CD14-positive monocyte (primary cell): ENCODE measurements at regions not wholly inside any gene's neighbourhood (a gene's known extent, or its start where the extent isn't known, plus 50 kb on each side); places are given as distances from the start of the nearest gene placed in this dataset.

Source experiments
- DNase-seq, 3 donors: peaks; one replicate each; pipeline ENCODE4 v3.0.0-alpha.2; 2011 to 2022
- H2AFZ ChIP-seq: 2 replicates; pipeline ENCODE4 v1.6.0; 2012; ENCODE audit warnings: mild to moderate bottlenecking, low read depth, low read length, inconsistent platforms; ENCODE audit not compliant: insufficient read depth, poor library complexity, severe bottlenecking
- H3K27ac ChIP-seq, 2 donors: 1 replicate in 1 of 2; 2 replicates in 1 of 2; pipeline ENCODE4 v1.5.1; 2012 to 2013; ENCODE audit warnings: low read length in 2 of 2, control low read depth in 1 of 2, inconsistent platforms in 1 of 2, low read depth in 1 of 2, mild to moderate bottlenecking in 1 of 2
- H3K27me3 ChIP-seq, 2 donors: one replicate each; pipeline versions ENCODE4 v1.6.0 to v1.6.1; 2011 to 2013; ENCODE audit warnings: low read length in 2 of 2; ENCODE audit not compliant: control insufficient read depth in 2 of 2, insufficient read depth in 2 of 2
- H3K36me3 ChIP-seq, 2 donors: replicated peaks in 1 of 2; 1 replicate in 1 of 2; 2 replicates in 1 of 2; pipeline versions ENCODE4 v1.5.1 to v1.6.1; 2012 to 2013; ENCODE audit warnings: low read length in 2 of 2, control low read depth in 1 of 2, inconsistent platforms in 1 of 2, mild to moderate bottlenecking in 1 of 2; ENCODE audit not compliant: insufficient read depth in 2 of 2, control insufficient read depth in 1 of 2
- H3K4me1 ChIP-seq, 2 donors: 1 replicate in 1 of 2; 2 replicates in 1 of 2; pipeline versions ENCODE4 v1.5.1 to v1.6.1; 2012 to 2013; ENCODE audit warnings: low read length in 2 of 2, control low read depth in 1 of 2, inconsistent platforms in 1 of 2, mild to moderate bottlenecking in 1 of 2, moderate library complexity in 1 of 2; ENCODE audit not compliant: insufficient read depth in 2 of 2, control insufficient read depth in 1 of 2
- H3K4me2 ChIP-seq: replicated peaks from 2 replicates; pipeline ENCODE3; 2012; ENCODE audit warnings: low read length, moderate library complexity, mild to moderate bottlenecking; ENCODE audit not compliant: poor library complexity, severe bottlenecking; ENCODE audit errors: extremely low read depth
- H3K4me3 ChIP-seq, 3 experiments: fragments of 200-600 bp in 1 of 3; sonication (generic) in 1 of 3; replicated peaks in 1 of 3; 1 replicate in 2 of 3; 2 replicates in 1 of 3; pipeline ENCODE4 v1.5.1; 2011 to 2013; ENCODE audit warnings: low read length in 3 of 3, mild to moderate bottlenecking in 3 of 3, control low read depth in 2 of 3, low read depth in 2 of 3, inconsistent platforms in 1 of 3, moderate library complexity in 1 of 3
- H3K79me2 ChIP-seq: 2 replicates; pipeline ENCODE4 v1.6.0; 2012; ENCODE audit warnings: mild to moderate bottlenecking, control low read depth, inconsistent platforms, low read length, moderate library complexity; ENCODE audit not compliant: insufficient read depth
- H3K9ac ChIP-seq: 2 replicates; pipeline ENCODE4 v1.6.0; 2017; ENCODE audit warnings: low read length, mild to moderate bottlenecking; ENCODE audit not compliant: insufficient read depth, poor library complexity, severe bottlenecking
- H3K9me3 ChIP-seq, 2 donors: replicated peaks in 1 of 2; 1 replicate in 1 of 2; 2 replicates in 1 of 2; pipeline versions ENCODE4 v1.5.1 to v1.6.1; 2012 to 2013; ENCODE audit warnings: low read length in 2 of 2, control low read depth in 1 of 2; ENCODE audit not compliant: control insufficient read depth in 1 of 2, insufficient read depth in 1 of 2
- H4K20me1 ChIP-seq: 2 replicates; pipeline ENCODE4 v1.6.0; 2012; ENCODE audit warnings: mild to moderate bottlenecking, low read length, control low read depth, moderate library complexity; ENCODE audit not compliant: insufficient read depth
- H3K27ac Mint-ChIP-seq, 7 donors: one replicate each; pipeline ENCODE4 v1.8.0; 2020; ENCODE audit warnings: mild to moderate bottlenecking in 7 of 7, mixed read lengths in 7 of 7, moderate library complexity in 6 of 7, inconsistent platforms in 2 of 7
- H3K27me3 Mint-ChIP-seq, 3 donors: one replicate each; pipeline ENCODE4 v1.8.0; 2021 to 2022; ENCODE audit warnings: low read depth in 3 of 3, mild to moderate bottlenecking in 3 of 3, mixed read lengths in 3 of 3, moderate library complexity in 3 of 3, inconsistent platforms in 1 of 3
- H3K36me3 Mint-ChIP-seq, 2 donors: one replicate each; pipeline ENCODE4 v1.8.0; 2020; ENCODE audit warnings: mixed read lengths in 2 of 2, inconsistent platforms in 1 of 2, mild to moderate bottlenecking in 1 of 2
- H3K4me1 Mint-ChIP-seq: one replicate; pipeline ENCODE4 v1.8.0; 2020; ENCODE audit warnings: mild to moderate bottlenecking, mixed read lengths
- H3K4me3 Mint-ChIP-seq, 2 donors: one replicate each; pipeline ENCODE4 v1.8.0; 2020; ENCODE audit warnings: mild to moderate bottlenecking in 2 of 2, mixed read lengths in 2 of 2, moderate library complexity in 1 of 2
- H3K9me3 Mint-ChIP-seq, 7 donors: one replicate each; pipeline ENCODE4 v1.8.0; 2020 to 2022; ENCODE audit warnings: mixed read lengths in 7 of 7, mild to moderate bottlenecking in 6 of 7, moderate library complexity in 6 of 7, inconsistent platforms in 2 of 7
- CTCF ChIP-seq: fragments of 200-600 bp; IDR thresholded peaks from one replicate; pipeline ENCODE4 v1.8.0; 2022; ENCODE audit warnings: antibody characterized with exemption, mild to moderate bottlenecking
- WGBS: methylation state at CpG from one replicate; pipeline ENCODE4 v1.1.5; 2013; ENCODE audit warnings: missing lambda C conversion rate; ENCODE audit not compliant: insufficient coverage; 5-methylcytosine and 5-hydroxymethylcytosine counted together
- intact Hi-C, 2 donors: fragments of 100-400 bp; cut with micrococcal nuclease; formaldehyde crosslinking; loops; one replicate each; pipeline versions ENCODE4 v1.15.0 to v1.15.1; 2023

GRCh38 chr18:5603153-5603552, 59.4 kb upstream of the EPB41L3 start:
- intact Hi-C loops, result no loop called here
- H3K27me3 Mint-ChIP-seq, result peaks cover 4 to 23% (median 14%) of the 10 kb centered on the region in 3 donors
- TF ChIP-seq CTCF, result no peak
- Histone ChIP-seq H3K36me3 (no peaks in the 10 kb centered on the region), H3K4me2 (no peak overlapping the region), H2AFZ (no peak overlapping the region), H4K20me1 (no peaks in the 10 kb centered on the region), H3K27me3 (peaks cover 6 to 9% of the 10 kb centered on the region in 2 donors), H3K9ac (no peak overlapping the region), H3K9me3 (no peaks in the 10 kb centered on the region), H3K27ac (no peak overlapping the region), H3K79me2 (no peaks in the 10 kb centered on the region), H3K4me3 (no peak overlapping the region), H3K4me1 (no peaks in the 10 kb centered on the region)
- 92% methylated on average over 4 of the region's 6 CpGs for WGBS
- no peaks in the 10 kb centered on the region for H3K36me3 Mint-ChIP-seq
- DNase-seq, result no peak
- no peak overlapping the region for H3K27ac Mint-ChIP-seq
- no peaks in the 10 kb centered on the region for H3K4me1 Mint-ChIP-seq
- H3K4me3 Mint-ChIP-seq, result no peak overlapping the region
- no peaks in the 10 kb centered on the region for H3K9me3 Mint-ChIP-seq

- intact Hi-C loops, result no loop called here
- H3K4me1 ChIP-seq, result no peaks in the 10 kb centered on the region
- no peak overlapping the region for H2AFZ ChIP-seq
- no peak overlapping the region for H3K27ac Mint-ChIP-seq
- no peak overlapping the region for H3K4me3 Mint-ChIP-seq
- no peaks in the 10 kb centered on the region for H3K9me3 Mint-ChIP-seq
- no peak for DNase-seq
- H3K36me3 ChIP-seq, result no peaks in the 10 kb centered on the region
- no peaks in the 10 kb centered on the region for H3K36me3 Mint-ChIP-seq
- H3K27ac ChIP-seq, result no peak overlapping the region
- no peaks in the 10 kb centered on the region for H3K4me1 Mint-ChIP-seq
- peaks cover 6 to 8% of the 10 kb centered on the region in 2 donors for H3K27me3 ChIP-seq
- no peak overlapping the region for H3K4me2 ChIP-seq
- no peaks in the 10 kb centered on the region for H3K79me2 ChIP-seq
- no CpG with 5 or more reads among the region's 2 CpGs for WGBS
- peaks cover 2 to 24% (median 9%) of the 10 kb centered on the region in 3 donors for H3K27me3 Mint-ChIP-seq
- H3K9me3 ChIP-seq, result no peaks in the 10 kb centered on the region
- H3K4me3 ChIP-seq, result no peak overlapping the region
- TF ChIP-seq CTCF, result no peak
- H3K9ac ChIP-seq, result no peak overlapping the region
- no peaks in the 10 kb centered on the region for H4K20me1 ChIP-seq
These were observed 57.4 kb upstream of the EPB41L3 start for GRCh38 chr18:5601188-5601624.
